Liver (tissue), 8 donors: ENCODE measurements at regions not wholly inside any gene's neighbourhood (a gene's known extent, or its start where the extent isn't known, plus 50 kb on each side); places are given as distances from the start of the nearest gene placed in this dataset.

Source experiments
- DNase-seq: peaks from one replicate; pipeline ENCODE4 v3.0.0-alpha.2; 2017; ENCODE audit warnings: low spot score
- H3K27ac ChIP-seq, 2 donors: one replicate each; pipeline ENCODE4 v1.7.0; 2013; ENCODE audit warnings: inconsistent platforms in 2 of 2, low read length in 2 of 2, control low read depth in 1 of 2, low read depth in 1 of 2, mild to moderate bottlenecking in 1 of 2
- H3K27me3 ChIP-seq, 4 donors: one replicate each; pipeline versions ENCODE4 v1.6.1 to v1.7.0; 2013; ENCODE audit warnings: low read length in 3 of 4, inconsistent platforms in 1 of 4, mild to moderate bottlenecking in 1 of 4, moderate library complexity in 1 of 4; ENCODE audit not compliant: control insufficient read depth in 4 of 4, insufficient read depth in 4 of 4
- H3K36me3 ChIP-seq, 4 donors: one replicate each; pipeline versions ENCODE4 v1.6.1 to v1.7.0; 2013; ENCODE audit warnings: low read length in 3 of 4, mild to moderate bottlenecking in 3 of 4, low read depth in 1 of 4, moderate library complexity in 1 of 4; ENCODE audit not compliant: control insufficient read depth in 4 of 4, insufficient read depth in 3 of 4
- H3K4me1 ChIP-seq, 4 donors: one replicate each; pipeline versions ENCODE4 v1.6.1 to v1.7.0; 2013; ENCODE audit warnings: low read length in 3 of 4, mild to moderate bottlenecking in 3 of 4, moderate library complexity in 1 of 4; ENCODE audit not compliant: control insufficient read depth in 4 of 4, insufficient read depth in 4 of 4
- H3K4me3 ChIP-seq, 3 donors: one replicate each; pipeline versions ENCODE4 v1.6.1 to v1.7.0; 2013; ENCODE audit warnings: low read length in 3 of 3, control low read depth in 1 of 3, low read depth in 1 of 3, mild to moderate bottlenecking in 1 of 3
- H3K9ac ChIP-seq, 2 donors: one replicate each; pipeline ENCODE4 v1.7.0; 2013; ENCODE audit warnings: low read length in 2 of 2, mild to moderate bottlenecking in 2 of 2, moderate library complexity in 2 of 2, control low read depth in 1 of 2, low read depth in 1 of 2
- H3K9me3 ChIP-seq, 4 donors: one replicate each; pipeline versions ENCODE4 v1.6.1 to v1.7.0; 2013; ENCODE audit warnings: low read length in 3 of 4; ENCODE audit not compliant: control insufficient read depth in 4 of 4
- ATF3 ChIP-seq: IDR thresholded peaks from 2 replicates; pipeline ENCODE4 v1.6.1; 2016; ENCODE audit warnings: antibody characterized with exemption
- CTCF ChIP-seq: fragments of 150-350 bp; IDR thresholded peaks from 2 replicates; pipeline ENCODE4 v1.5.1; 2017; ENCODE audit warnings: improper control_type of control experiment, low read depth, low read length; ENCODE audit not compliant: missing input control
- FOXA1 ChIP-seq: IDR thresholded peaks from 2 replicates; pipeline ENCODE4 v1.6.1; 2016; ENCODE audit warnings: antibody characterized with exemption
- FOXA2 ChIP-seq: IDR thresholded peaks from 2 replicates; pipeline ENCODE4 v1.6.1; 2016; ENCODE audit warnings: antibody characterized with exemption
- GABPA ChIP-seq, 2 donors: IDR thresholded peaks in 1 of 2; conservative IDR thresholded peaks in 1 of 2; 2 replicates each; pipeline ENCODE4 v1.6.1; 2016; ENCODE audit warnings: antibody characterized with exemption in 2 of 2, mild to moderate bottlenecking in 1 of 2, moderate library complexity in 1 of 2
- HNF4G ChIP-seq: IDR thresholded peaks from 2 replicates; pipeline ENCODE4 v1.6.1; 2016; ENCODE audit warnings: antibody characterized with exemption
- MAX ChIP-seq: IDR thresholded peaks from 2 replicates; pipeline ENCODE4 v1.6.1; 2016; ENCODE audit warnings: antibody characterized with exemption
- NR2F2 ChIP-seq: IDR thresholded peaks from 2 replicates; pipeline ENCODE4 v1.6.1; 2016; ENCODE audit warnings: antibody characterized with exemption
- RAD21 ChIP-seq, 2 donors: IDR thresholded peaks; 2 replicates each; pipeline ENCODE4 v1.6.1; 2016; ENCODE audit warnings: antibody characterized with exemption in 2 of 2, mild to moderate bottlenecking in 2 of 2
- RXRA ChIP-seq, 2 donors: IDR thresholded peaks; 2 replicates each; pipeline ENCODE4 v1.6.1; 2017 to 2018; ENCODE audit warnings: antibody characterized with exemption in 2 of 2, mild to moderate bottlenecking in 1 of 2
- SP1 ChIP-seq: IDR thresholded peaks from 2 replicates; pipeline ENCODE4 v1.6.1; 2018; ENCODE audit warnings: antibody characterized with exemption, mild to moderate bottlenecking
- YY1 ChIP-seq: IDR thresholded peaks from 2 replicates; pipeline ENCODE4 v1.6.1; 2016; ENCODE audit warnings: antibody characterized with exemption, mild to moderate bottlenecking
- ZBTB33 ChIP-seq: IDR thresholded peaks from 2 replicates; pipeline ENCODE4 v1.6.1; 2016; ENCODE audit warnings: antibody characterized with exemption
- WGBS: extraction: QIAGEN DNeasy Blood & Tissue Kit; methylation state at CpG from one replicate; pipeline ENCODE4 v1.1.7; 2013; 5-methylcytosine and 5-hydroxymethylcytosine counted together
- donor health status: healthy.
- donor health status: healthy.
- donor health status: healthy.
- donor health status: healthy.
- donor health status: healthy.

- H3K4me1 ChIP-seq: no peaks in the 10 kb centered on the region
- peaks cover 0 to 3% (median 0%) of the 10 kb centered on the region in 4 donors for H3K27me3 ChIP-seq
- H3K4me3 ChIP-seq: no peak overlapping the region
- H3K9ac ChIP-seq: no peak overlapping the region
- no peak overlapping the region for H3K27ac ChIP-seq
- H3K9me3 ChIP-seq: no peaks in the 10 kb centered on the region
- WGBS: 62% methylated on average over 5 of the region's 5 CpGs
- no peak for DNase-seq
- TF ChIP-seq RXRA (IDR thresholded peaks at IDR 0.05) (no peak), ZBTB33 (no peak), FOXA1 (no peak), FOXA2 (no peak), CTCF (no peak), NR2F2 (no peak), HNF4G (no peak), MAX (no peak), ATF3 (no peak), YY1 (no peak)
- no peaks in the 10 kb centered on the region for H3K36me3 ChIP-seq
Observed at GRCh38 chr12:98329589-98329988, 185.8 kb upstream of the TMPO start.

GRCh38 chr12:98332642-98333041 is 182.7 kb upstream of the TMPO start:
- WGBS: 86% methylated on average over 1 of the region's 1 CpG
- Histone ChIP-seq H3K9ac (no peak overlapping the region), H3K27me3 (peaks cover 0 to 6% (median 0%) of the 10 kb centered on the region in 4 donors), H3K27ac (no peak overlapping the region), H3K36me3 (no peaks in the 10 kb centered on the region), H3K4me3 (no peak overlapping the region), H3K9me3 (no peaks in the 10 kb centered on the region), H3K4me1 (no peaks in the 10 kb centered on the region)
- TF ChIP-seq SP1: no peak
- TF ChIP-seq NR2F2: no peak
- DNase-seq: no peak

GRCh38 chr12:98334768-98335167 is 180.6 kb upstream of the TMPO start:
- no peak for DNase-seq
- H3K9ac ChIP-seq: no peak overlapping the region
- H3K4me1 ChIP-seq: no peaks in the 10 kb centered on the region
- no peaks in the 10 kb centered on the region for H3K9me3 ChIP-seq
- no peak overlapping the region for H3K27ac ChIP-seq
- WGBS: 58% methylated on average over 3 of the region's 3 CpGs
- TF ChIP-seq GABPA (IDR thresholded peaks at IDR 0.05 in 1 of 2, conservative IDR thresholded peaks at IDR 0.05 in 1 of 2): no peak
- no peak for TF ChIP-seq MAX
- TF ChIP-seq NR2F2: no peak
- TF ChIP-seq RAD21 (IDR thresholded peaks at IDR 0.05): no peak
- H3K27me3 ChIP-seq: peaks cover 0 to 6% (median 0%) of the 10 kb centered on the region in 4 donors
- no peaks in the 10 kb centered on the region for H3K36me3 ChIP-seq
- no peak overlapping the region for H3K4me3 ChIP-seq
